GM04503 (cell line): ENCODE measurements at regions not wholly inside any gene's neighbourhood (a gene's known extent, or its start where the extent isn't known, plus 50 kb on each side); places are given as distances from the start of the nearest gene placed in this dataset.
"Not testable (repeated sequence)": the region's sequence is repeated elsewhere in the genome, so short reads cannot be mapped to it uniquely, and the experiment has no call there.

Experiments used
- DNase-seq: peaks from one replicate; pipeline ENCODE4 v3.0.0-alpha.2; 2012; ENCODE audit warnings: low read depth

- no peak for DNase-seq
These were observed 188.8 kb upstream of the ACTBL2 start for GRCh38 chr5:57671371-57671770.

DNA sequence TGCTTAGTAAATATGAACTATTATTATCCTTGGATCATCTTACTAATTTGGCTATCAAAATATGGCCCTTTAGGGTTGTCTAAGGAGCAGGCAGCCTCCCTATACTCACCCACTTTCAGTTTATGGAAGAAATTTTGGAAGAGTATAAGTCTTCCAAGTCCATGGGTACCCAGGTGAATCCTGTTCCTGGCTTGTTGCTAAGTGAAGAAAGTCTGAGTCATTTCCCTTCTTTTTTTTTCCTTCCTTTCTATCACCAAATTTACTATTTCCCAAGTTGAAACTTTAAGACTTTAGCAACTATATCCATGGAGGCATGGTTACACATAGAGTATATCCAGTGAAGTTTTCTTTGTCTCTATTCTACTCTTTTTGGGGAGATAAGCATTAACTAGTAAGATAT is 184.0 kb upstream of the ACTBL2 start:
- no peak for DNase-seq

GRCh38 chr5:57665146-57665936 is 182.7 kb upstream of the ACTBL2 start:
- no peak for DNase-seq

- DNase-seq, result no peak
These were observed 182.1 kb upstream of the ACTBL2 start for GRCh38 chr5:57664700-57665099.

DNA sequence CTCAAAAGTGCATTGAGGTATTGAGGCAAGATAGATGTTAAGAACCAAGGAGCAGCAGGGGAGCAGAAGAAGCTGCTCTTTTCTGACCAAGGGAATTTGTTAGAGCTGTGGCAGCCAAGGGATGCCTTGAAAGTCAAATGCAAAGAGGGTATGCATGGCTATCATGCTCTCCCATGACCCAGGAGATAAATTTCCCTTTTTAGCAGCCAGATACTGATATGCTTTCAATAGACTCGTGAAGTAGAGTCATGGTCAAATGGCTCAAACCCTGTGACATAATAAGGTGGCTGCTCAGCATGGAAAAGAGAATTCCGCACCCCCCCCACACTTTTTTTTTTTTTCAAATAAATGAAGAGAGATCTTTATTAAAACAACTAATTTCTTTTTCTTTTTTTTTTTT is 180.9 kb upstream of the ACTBL2 start:
- no peak for DNase-seq

GRCh38 chr5:57662991-57663390 is 180.4 kb upstream of the ACTBL2 start:
- peak; percentile 11 for DNase-seq

GRCh38 chr5:57659886-57660285 is 177.3 kb upstream of the ACTBL2 start:
- DNase-seq, result no peak

- no peak for DNase-seq
These were observed 175.4 kb upstream of the ACTBL2 start for GRCh38 chr5:57658018-57658417.

DNA sequence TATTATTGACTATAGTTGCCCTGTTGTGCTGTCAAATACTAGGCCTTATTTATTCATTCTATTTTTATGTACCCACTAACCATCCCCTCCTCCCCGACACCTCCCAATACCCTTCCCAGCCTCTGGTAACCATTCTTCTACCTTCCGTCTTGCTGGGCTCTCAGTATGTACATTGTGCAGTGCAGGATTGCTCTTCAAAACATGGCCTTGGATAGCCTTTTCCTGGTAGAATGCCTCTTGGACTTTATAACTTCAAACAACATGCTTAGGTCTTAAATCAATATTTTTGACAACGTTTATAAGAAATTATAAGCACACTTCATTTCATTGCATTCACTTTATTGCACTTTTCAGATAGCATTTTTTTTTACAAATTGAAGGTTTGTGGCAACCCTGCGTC is 172.6 kb upstream of the ACTBL2 start:
- no peak for DNase-seq

DNA sequence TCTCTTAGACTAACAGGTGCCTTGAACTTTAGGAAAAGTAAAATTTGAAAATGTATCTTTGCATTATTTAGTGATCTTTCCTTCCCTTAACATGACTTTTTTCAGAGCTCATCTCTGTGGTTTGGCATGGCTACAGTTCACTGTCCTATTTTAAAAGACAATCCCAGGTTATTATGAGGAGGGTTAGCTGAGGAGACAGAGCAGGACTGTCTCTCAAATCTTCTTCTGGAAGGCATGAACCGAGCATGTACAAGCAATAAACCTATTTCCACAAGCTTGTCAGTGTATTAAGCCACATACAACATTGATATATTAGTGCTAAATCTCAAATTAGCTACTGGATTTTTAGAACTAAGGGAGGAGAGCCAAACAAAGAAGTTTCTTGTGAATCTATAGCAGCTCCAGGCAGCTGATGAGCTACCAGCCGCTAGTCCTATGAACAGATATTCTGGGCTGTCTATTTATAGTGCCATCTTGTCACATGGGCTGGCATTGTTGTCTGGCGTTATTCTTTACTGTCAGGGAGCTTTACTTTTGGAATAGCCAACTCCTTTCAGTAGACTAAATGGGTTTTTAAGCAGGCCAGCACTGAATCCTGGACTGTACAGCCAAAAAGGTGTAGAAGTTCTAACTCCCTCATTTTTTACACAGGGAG is 171.2 kb upstream of the ACTBL2 start:
- no peak for DNase-seq

DNA sequence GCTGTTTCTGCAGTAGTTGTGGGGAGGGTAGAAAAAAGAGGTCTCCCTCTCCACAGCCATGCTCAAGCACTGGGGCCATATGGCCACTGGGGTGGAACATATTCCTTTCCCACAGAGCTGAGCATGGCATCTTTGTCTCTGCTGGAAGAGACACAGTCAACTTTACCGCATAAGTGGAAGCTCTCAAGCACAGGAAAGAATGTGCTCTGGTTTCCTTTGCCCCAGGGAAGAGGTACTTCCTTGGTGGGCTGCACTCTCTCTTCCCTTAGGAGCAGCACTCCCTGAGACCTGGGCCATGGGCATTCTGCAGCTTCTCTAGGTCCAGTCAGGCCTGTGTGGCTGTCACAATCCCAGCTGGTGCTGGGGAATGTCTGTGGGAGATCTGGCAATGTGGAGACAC is 168.5 kb upstream of the ACTBL2 start:
- DNase-seq, result no peak

GRCh38 chr5:57650360-57651069 is 167.9 kb upstream of the ACTBL2 start:
- DNase-seq, result peak; percentile 14

GRCh38 chr5:57642698-57643097 is 160.1 kb upstream of the ACTBL2 start:
- DNase-seq, result no peak

GRCh38 chr5:57642066-57642465 is 159.5 kb upstream of the ACTBL2 start:
- no peak for DNase-seq

- DNase-seq, result no peak
These were observed 152.7 kb upstream of the ACTBL2 start for GRCh38 chr5:57635146-57635777.

DNA sequence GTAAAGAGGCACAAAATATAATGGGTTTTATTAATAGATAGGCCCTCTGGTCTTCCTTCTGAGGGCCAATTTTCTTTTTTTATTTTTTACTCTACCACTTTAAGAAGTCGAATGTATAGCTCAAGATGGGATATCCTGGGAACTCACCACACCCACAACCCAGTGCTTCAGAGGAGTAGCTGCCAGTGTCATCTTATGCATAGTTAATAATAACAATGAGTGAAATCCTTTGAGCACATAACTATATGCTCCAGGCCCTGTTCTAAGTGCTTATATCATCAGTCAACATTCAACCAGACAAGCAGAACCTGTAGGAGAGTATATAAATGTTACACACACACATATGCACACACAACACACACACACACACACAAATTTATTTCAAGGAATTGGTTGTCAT is 150.3 kb upstream of the ACTBL2 start:
- no peak for DNase-seq

- not testable (repeated sequence) for DNase-seq
These were observed 148.5 kb upstream of the ACTBL2 start for GRCh38 chr5:57631139-57631538.

DNA sequence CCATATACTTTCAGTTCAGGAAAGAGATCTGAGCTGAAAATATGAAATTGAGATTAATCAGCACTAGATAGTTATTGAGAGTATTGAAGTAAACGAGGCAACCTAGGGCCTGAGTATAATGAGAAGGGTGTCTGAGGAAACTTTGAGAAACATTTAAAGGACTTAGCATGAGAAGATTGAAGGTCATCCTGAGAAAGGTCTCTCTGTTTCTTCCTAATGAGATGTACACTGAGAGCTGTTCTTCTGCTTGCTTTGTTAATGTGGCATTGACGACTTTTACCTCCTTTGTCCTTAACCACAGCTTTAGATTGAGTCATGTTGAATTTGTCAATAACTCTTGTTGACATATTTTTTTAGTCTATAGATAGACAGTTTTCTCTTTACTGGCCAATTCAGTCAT is 145.1 kb upstream of the ACTBL2 start:
- DNase-seq, result no peak

DNA sequence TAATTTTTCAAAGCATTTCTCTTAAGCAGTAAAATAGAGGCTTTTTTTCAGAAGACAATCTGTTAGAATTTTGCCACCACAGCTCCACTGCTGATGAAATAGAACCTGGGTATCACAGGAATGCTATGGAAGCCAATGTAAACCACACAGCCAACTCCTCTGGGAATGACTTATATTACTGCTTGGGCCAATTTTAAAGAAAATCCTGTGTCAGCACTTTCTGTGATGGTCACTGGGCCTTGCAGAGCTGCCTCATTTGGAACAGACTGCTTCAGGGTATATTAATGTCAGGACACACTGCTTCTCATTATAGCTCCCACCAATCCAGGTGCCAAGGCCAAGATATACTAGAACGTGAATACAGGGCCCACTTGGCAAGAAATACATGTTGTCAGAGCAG is 144.1 kb upstream of the ACTBL2 start:
- DNase-seq, result no peak

DNA sequence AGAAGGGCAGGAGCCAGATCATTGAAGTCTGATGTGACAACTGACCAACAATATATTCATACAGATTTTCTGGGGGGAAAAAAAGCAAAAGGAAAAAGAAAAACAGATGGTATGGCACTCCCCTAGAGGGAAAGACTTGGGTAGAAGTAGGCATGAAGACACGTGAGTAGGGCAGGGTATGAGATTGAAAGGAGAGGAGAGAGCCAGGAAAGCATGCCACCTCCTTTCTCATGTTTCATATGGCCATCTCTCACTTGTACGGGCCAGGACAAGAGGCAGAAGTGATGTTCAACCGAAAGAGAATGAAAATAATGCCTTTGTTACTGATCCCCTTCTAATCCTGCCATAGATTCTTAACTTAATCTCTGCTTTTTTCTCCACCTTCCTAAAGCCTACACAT is 139.0 kb upstream of the ACTBL2 start:
- no peak for DNase-seq

DNA sequence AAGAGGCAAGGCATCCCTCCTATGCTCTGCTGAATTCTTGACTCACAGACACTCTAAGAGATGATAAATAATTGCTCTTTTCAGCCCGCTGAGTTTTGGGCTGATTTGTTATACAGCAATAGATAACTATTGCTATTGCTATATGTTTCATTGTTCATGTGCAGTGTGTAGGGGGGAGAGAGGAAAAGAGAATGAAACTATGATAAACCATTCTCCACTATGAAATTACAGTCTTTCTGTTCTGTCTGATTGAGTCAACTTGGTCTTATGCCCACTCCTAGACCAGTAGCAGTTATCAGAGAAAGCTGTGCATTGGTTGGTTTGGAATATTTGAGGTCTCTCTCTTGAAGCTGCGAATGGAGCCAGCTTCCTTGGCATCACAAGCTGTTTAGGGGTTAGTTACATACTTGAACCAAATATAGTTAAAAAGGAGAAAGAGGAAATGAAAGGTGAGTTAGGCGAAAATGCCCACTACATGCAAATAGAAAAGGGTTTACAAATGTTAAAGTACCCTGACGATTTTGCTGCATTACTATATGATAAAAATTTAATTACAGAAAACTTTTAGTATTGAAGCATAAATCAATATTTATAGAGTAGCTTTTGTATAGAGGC is 136.3 kb upstream of the ACTBL2 start:
- DNase-seq, result no peak

- DNase-seq, result no peak
These were observed 131.1 kb upstream of the ACTBL2 start for GRCh38 chr5:57613741-57614140.
